Type B pancreatic cell (in vitro differentiated cells): ENCODE measurements at regions not wholly inside any gene's neighbourhood (a gene's known extent, or its start where the extent isn't known, plus 50 kb on each side); places are given as distances from the start of the nearest gene placed in this dataset.

Experiments used
- DNase-seq: peaks from one replicate; pipeline ENCODE4 v3.0.0; 2021; ENCODE audit warnings: mixed read lengths; ENCODE audit not compliant: unreplicated experiment; ENCODE audit errors: extremely low spot score
- H3K27ac Mint-ChIP-seq: 2 replicates; pipeline ENCODE4 v1.8.0; 2021; ENCODE audit warnings: mild to moderate bottlenecking, mixed read lengths
- H3K27me3 Mint-ChIP-seq: 2 replicates; pipeline ENCODE4 v1.8.0; 2021; ENCODE audit warnings: mixed read lengths
- H3K36me3 Mint-ChIP-seq: 2 replicates; pipeline ENCODE4 v1.8.0; 2021; ENCODE audit warnings: mixed read lengths
- H3K4me1 Mint-ChIP-seq: one replicate; pipeline ENCODE4 v1.8.0; 2021; ENCODE audit warnings: mixed read lengths; ENCODE audit not compliant: unreplicated experiment
- H3K4me3 Mint-ChIP-seq: 2 replicates; pipeline ENCODE4 v1.8.0; 2021; ENCODE audit warnings: mild to moderate bottlenecking, mixed read lengths
- H3K9me3 Mint-ChIP-seq: 2 replicates; pipeline ENCODE4 v1.8.0; 2021; ENCODE audit warnings: mixed read lengths
- CTCF ChIP-seq: fragments of 200-600 bp; sonication (generic); conservative IDR thresholded peaks from 2 replicates; pipeline ENCODE4 v1.5.0; 2021; ENCODE audit warnings: antibody characterized with exemption, mild to moderate bottlenecking

DNA sequence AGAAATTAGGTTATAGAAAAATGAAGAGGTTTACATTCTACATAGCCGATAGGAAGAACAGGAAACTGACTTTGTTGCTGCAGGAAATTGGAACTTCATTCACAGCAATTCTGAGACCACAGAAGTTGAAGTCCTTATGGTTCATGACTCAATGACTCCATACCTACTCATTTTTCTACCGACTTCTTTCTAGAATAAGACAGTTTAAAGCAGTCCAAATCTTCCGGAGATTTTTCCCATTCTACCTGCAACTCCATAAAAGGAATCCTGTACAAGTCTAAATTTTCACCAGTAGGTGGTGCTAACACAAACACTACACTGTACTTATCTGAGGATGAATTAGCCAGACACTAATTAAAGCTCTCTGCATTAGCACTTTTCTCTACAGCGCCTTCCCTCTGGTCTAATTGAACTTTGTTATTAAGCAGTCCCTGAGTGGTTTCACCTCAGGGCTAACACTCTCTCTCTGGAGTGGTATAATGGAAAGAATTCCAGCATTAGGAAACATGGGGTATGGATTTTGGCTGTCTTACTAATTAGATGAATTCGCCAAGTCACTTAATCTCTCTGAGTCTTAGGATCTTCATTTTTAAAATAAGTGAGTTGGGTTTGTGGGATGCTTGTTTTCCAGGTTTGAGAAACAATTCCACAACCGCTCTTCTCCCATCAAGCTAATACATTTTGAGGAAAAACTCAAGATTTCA, 167.9 kb downstream of the SMIM20 start:
- no peaks in the 10 kb centered on the region for H3K36me3 Mint-ChIP-seq
- H3K27ac Mint-ChIP-seq: no peak overlapping the region
- DNase-seq: no peak
- H3K9me3 Mint-ChIP-seq: peaks cover 4% of the 10 kb centered on the region
- peak; percentile 85 for TF ChIP-seq CTCF
- H3K4me3 Mint-ChIP-seq: no peak overlapping the region
- H3K4me1 Mint-ChIP-seq: peaks cover 30% of the 10 kb centered on the region
- H3K27me3 Mint-ChIP-seq: peaks cover 13% of the 10 kb centered on the region

GRCh38 chr4:26082565-26082964, 168.5 kb downstream of the SMIM20 start:
- Mint-ChIP-seq H3K4me1 (peaks cover 32% of the 10 kb centered on the region), H3K27me3 (peaks cover 13% of the 10 kb centered on the region), H3K27ac (no peak overlapping the region)

DNA sequence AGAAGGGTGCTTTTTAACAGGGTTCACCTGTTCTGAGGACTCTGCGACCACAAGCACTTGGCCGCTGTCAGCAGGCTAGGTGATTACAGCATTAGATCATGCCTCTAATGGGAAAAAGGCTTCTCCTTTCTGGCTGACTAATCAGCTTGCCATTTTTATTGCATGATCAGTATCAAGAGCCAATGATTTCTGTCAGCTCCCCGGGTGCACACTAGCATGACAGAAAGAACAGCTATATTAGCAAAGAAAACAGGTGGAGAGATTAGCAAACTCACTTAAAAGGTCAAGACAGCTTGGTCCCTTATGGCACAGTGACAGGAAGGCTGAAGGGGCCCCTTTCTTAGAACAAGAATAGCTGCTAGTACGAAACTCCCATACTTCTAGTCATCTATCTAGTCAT, 170.0 kb downstream of the SMIM20 start:
- Mint-ChIP-seq H3K27ac (no peak overlapping the region), H3K4me1 (peaks cover 32% of the 10 kb centered on the region), H3K27me3 (peaks cover 13% of the 10 kb centered on the region), H3K4me3 (no peak overlapping the region), H3K9me3 (peaks cover 4% of the 10 kb centered on the region), H3K36me3 (no peaks in the 10 kb centered on the region)
- no peak for TF ChIP-seq CTCF
- DNase-seq: no peak

More at GRCh38 chr4:26082565-26082964, 168.5 kb downstream of the SMIM20 start:
- H3K36me3 Mint-ChIP-seq: no peaks in the 10 kb centered on the region
- H3K4me3 Mint-ChIP-seq: no peak overlapping the region
- peaks cover 4% of the 10 kb centered on the region for H3K9me3 Mint-ChIP-seq
- DNase-seq: no peak
- no peak for TF ChIP-seq CTCF

- Mint-ChIP-seq H3K4me3 (no peak overlapping the region), H3K36me3 (no peaks in the 10 kb centered on the region), H3K4me1 (peaks cover 32% of the 10 kb centered on the region), H3K27me3 (peaks cover 13% of the 10 kb centered on the region), H3K9me3 (peaks cover 4% of the 10 kb centered on the region), H3K27ac (no peak overlapping the region)
- TF ChIP-seq CTCF: no peak
- no peak for DNase-seq
These were observed 170.4 kb downstream of the SMIM20 start for GRCh38 chr4:26084414-26084813.

GRCh38 chr4:26085551-26085950, 171.5 kb downstream of the SMIM20 start:
- H3K27ac Mint-ChIP-seq: peak overlapping the region; percentile 14
- peaks cover 9% of the 10 kb centered on the region for H3K27me3 Mint-ChIP-seq
- TF ChIP-seq CTCF: no peak
- H3K36me3 Mint-ChIP-seq: no peaks in the 10 kb centered on the region
- peaks cover 32% of the 10 kb centered on the region for H3K4me1 Mint-ChIP-seq
- no peak for DNase-seq
- no peak overlapping the region for H3K4me3 Mint-ChIP-seq
- peaks cover 4% of the 10 kb centered on the region for H3K9me3 Mint-ChIP-seq
